Kasumi-1 (cell line): ENCODE measurements at regions not wholly inside any gene's neighbourhood (a gene's known extent, or its start where the extent isn't known, plus 50 kb on each side); places are given as distances from the start of the nearest gene placed in this dataset.
"Not testable (repeated sequence)": the region's sequence is repeated elsewhere in the genome, so short reads cannot be mapped to it uniquely, and the experiment has no call there.

Experiments used
- DNase-seq, 2 experiments: peaks; one replicate each; lab custom pipeline; 2025; lab: John Stamatoyannopoulos, UW

GRCh38 chrX:3184176-3184930, 143.1 kb downstream of the ARSF start:
- no peak for DNase-seq

- no peak for DNase-seq
Measured at GRCh38 chrX:3181846-3182245, 140.6 kb downstream of the ARSF start.

- no peak for DNase-seq
Measured at GRCh38 chrX:3178329-3178728, 137.1 kb downstream of the ARSF start.

GRCh38 chrX:3177851-3178250, 136.6 kb downstream of the ARSF start:
- DNase-seq: no peak

- no peak for DNase-seq
Measured at GRCh38 chrX:3176439-3176820, 135.2 kb downstream of the ARSF start.

- no peak for DNase-seq
Measured at GRCh38 chrX:3175659-3176438, 134.6 kb downstream of the ARSF start.

GRCh38 chrX:3172156-3172555, 130.9 kb downstream of the ARSF start:
- DNase-seq: not testable (repeated sequence)

GRCh38 chrX:3169421-3169820, 128.2 kb downstream of the ARSF start:
- DNase-seq: no peak

GRCh38 chrX:3167771-3168170, 126.5 kb downstream of the ARSF start:
- DNase-seq: no peak

- no peak for DNase-seq
Measured at GRCh38 chrX:3166670-3167455, 125.6 kb downstream of the ARSF start.

GRCh38 chrX:3165808-3166207, 124.5 kb downstream of the ARSF start:
- no peak for DNase-seq
